GM06990 (cell line): ENCODE measurements at regions not wholly inside any gene's neighbourhood (a gene's known extent, or its start where the extent isn't known, plus 50 kb on each side); places are given as distances from the start of the nearest gene placed in this dataset.

Source experiments
- DNase-seq: peaks from one replicate; pipeline ENCODE4 v3.0.0-alpha.2; 2011; ENCODE audit not compliant: insufficient read length; ENCODE audit errors: extremely low read depth
- H3K27me3 ChIP-seq: replicated peaks from 2 replicates; pipeline ENCODE4 v1.6.0; 2011; ENCODE audit warnings: low read length; ENCODE audit not compliant: control insufficient read depth, insufficient read depth
- H3K36me3 ChIP-seq: 2 replicates; pipeline ENCODE4 v1.5.1; 2011; ENCODE audit warnings: low read length; ENCODE audit not compliant: control insufficient read depth, insufficient read depth
- H3K4me3 ChIP-seq: replicated peaks from 2 replicates; pipeline ENCODE4 v1.5.1; 2011; ENCODE audit warnings: low read depth, mild to moderate bottlenecking, control low read depth, low read length
- TF ChIP-seq, protein P1 (sequence below): IDR thresholded peaks from 2 replicates; pipeline ENCODE4 v1.5.1; 2011; ENCODE audit warnings: low read length, control low read depth, mild to moderate bottlenecking, inconsistent platforms; ENCODE audit not compliant: insufficient read depth, poor library complexity, severe bottlenecking

DNA sequence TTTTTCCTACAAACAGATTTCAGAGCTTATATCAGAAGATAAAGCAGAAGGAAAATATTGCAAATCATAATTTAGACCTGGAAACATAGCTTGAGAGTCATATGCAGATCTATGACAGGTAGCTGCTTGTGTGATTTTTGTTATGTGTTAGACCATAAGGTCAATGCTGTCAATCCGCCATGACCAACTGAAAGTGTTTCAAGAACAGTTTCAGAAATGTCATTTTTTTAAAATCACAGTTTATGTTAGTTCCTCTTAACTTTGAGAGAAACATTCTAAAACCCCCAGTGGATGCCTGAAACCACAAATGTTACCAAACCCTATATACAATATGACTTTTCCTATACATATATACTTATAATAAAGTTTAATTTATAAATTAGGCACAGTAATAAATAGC is 391.3 kb upstream of the FAM241A start:
- Histone ChIP-seq H3K36me3 (no peaks in the 10 kb centered on the region), H3K27me3 (no peaks in the 10 kb centered on the region)

DNA sequence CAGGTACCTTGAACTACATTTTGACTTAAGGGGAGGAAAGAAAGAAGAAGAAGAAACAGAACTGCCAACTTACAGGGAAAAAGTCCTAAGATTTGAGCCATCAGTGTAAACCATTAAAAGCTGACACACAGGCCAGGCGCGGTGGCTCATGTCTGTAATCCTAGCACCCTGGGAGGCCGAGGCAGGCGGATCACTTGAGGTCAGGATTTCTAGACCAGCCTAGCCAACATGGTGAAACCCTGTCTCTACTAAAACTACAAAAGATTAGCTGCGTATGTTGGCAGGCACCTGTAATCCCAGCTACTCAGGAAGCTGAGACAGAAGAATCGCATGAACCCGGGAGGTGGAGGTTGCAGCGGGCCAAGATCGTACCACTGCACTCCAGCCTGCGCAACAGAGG is 389.7 kb upstream of the FAM241A start:
- no peaks in the 10 kb centered on the region for H3K27me3 ChIP-seq
- TF ChIP-seq, protein P1, sequence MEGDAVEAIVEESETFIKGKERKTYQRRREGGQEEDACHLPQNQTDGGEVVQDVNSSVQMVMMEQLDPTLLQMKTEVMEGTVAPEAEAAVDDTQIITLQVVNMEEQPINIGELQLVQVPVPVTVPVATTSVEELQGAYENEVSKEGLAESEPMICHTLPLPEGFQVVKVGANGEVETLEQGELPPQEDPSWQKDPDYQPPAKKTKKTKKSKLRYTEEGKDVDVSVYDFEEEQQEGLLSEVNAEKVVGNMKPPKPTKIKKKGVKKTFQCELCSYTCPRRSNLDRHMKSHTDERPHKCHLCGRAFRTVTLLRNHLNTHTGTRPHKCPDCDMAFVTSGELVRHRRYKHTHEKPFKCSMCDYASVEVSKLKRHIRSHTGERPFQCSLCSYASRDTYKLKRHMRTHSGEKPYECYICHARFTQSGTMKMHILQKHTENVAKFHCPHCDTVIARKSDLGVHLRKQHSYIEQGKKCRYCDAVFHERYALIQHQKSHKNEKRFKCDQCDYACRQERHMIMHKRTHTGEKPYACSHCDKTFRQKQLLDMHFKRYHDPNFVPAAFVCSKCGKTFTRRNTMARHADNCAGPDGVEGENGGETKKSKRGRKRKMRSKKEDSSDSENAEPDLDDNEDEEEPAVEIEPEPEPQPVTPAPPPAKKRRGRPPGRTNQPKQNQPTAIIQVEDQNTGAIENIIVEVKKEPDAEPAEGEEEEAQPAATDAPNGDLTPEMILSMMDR: no peak
- no peaks in the 10 kb centered on the region for H3K36me3 ChIP-seq
- H3K4me3 ChIP-seq: no peak overlapping the region
- no peak for DNase-seq

More for the DNA sequence above, 391.3 kb upstream of the FAM241A start:
- H3K4me3 ChIP-seq: no peak overlapping the region
- DNase-seq: no peak
- TF ChIP-seq, protein P1: no peak

DNA sequence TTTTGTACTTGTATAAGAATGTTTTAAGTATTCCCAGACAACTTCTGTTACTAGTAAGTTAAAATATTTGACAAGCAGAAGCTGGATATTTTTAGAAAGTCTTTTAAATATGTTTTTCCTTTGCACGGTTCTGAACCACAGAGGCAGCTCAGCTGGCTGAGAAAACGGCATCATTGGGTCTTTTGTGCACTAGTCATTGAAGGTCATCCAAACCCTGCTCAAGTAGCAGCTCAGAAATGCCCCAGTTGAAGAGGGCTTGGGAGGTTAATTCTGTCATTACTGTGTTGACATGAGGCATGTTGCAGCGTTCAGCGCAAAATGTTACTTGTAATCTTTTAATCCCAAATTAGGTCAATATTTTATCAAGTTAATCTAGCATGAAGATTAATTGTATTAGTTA is 383.7 kb upstream of the FAM241A start:
- TF ChIP-seq, protein P1: no peak
- no peaks in the 10 kb centered on the region for H3K27me3 ChIP-seq
- DNase-seq: no peak
- no peak overlapping the region for H3K4me3 ChIP-seq
- H3K36me3 ChIP-seq: no peaks in the 10 kb centered on the region

DNA sequence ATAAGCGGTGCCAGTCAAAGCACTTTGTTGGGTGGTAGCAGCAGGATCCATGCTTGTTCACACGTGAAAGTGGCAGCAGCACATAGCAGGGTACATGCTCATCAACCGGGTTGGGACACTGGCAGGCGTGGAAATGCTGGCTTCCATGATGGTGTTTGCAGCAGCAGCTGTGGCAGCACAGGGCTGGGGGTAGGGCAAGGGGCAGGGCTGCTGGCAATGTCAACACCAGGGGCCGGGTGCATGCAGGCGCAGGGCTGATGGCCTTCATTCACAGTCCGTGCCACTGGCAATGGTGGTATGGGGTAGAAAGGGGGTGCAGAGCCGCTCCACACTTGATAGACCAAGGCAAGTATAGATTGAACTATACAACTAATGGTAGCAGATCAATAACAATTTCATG is 374.7 kb upstream of the FAM241A start:
- Histone ChIP-seq H3K36me3 (no peaks in the 10 kb centered on the region), H3K4me3 (no peak overlapping the region), H3K27me3 (no peaks in the 10 kb centered on the region)
- DNase-seq: no peak
- TF ChIP-seq, protein P1: no peak

DNA sequence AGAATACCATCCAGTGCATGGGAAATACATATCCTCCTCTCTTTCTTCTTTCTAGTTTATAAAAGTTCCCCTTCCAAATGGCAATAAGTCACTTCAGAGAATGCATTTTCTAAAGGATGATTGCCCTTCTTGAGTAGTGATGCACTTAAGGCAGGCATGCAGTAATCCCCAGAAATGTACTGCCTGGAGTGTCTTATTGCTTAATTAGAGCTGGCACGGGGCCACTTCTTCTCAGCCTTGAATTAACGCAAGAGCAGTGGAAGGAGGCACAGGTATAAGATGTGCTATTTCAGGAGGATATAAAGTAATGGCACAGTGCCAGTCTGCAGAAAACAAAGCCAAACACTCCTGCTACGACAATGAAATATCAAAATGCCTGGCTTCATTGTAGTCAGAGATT is 371.4 kb upstream of the FAM241A start:
- TF ChIP-seq, protein P1: no peak
- H3K27me3 ChIP-seq: no peaks in the 10 kb centered on the region
- H3K36me3 ChIP-seq: no peaks in the 10 kb centered on the region
- H3K4me3 ChIP-seq: no peak overlapping the region
- no peak for DNase-seq

DNA sequence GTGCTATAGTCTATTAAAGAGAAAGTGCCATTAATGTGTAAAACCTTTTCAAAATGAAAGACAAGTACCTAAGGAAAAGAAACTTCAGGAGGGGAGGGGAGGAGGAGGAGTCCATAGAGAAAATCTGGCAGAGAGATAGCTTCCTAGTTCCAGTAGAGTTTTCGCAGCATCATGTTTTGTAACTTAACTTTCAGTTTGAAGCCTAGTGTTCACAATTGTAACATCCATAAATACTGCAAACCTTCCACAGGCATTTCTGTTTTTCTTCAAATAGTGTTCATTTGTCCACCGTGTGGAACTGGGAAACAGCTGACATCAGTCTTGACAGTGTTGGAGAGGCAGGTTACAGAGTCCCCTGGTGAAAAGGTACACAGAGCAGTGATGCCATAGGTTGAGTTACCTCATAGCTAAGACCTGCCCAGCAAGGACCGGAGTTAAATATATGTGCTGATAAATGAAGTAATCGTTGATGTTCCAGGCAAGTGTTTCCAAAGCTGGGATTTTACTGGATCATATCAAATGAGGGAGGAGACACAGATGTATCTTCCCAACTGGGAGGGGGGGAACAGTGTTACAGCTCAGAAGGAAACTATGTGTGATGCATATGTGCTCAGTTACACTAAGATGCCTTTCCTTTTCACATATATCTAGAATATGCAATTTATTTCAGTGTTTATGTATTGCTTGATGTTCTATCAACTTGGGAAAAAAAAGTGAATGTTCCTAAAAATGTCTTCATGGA is 369.5 kb upstream of the FAM241A start:
- no peak overlapping the region for H3K4me3 ChIP-seq
- TF ChIP-seq, protein P1: no peak
- DNase-seq: no peak
- H3K36me3 ChIP-seq: no peaks in the 10 kb centered on the region
- H3K27me3 ChIP-seq: no peaks in the 10 kb centered on the region
